MM.1S (cell line): ENCODE measurements at regions not wholly inside any gene's neighbourhood (a gene's known extent, or its start where the extent isn't known, plus 50 kb on each side); places are given as distances from the start of the nearest gene placed in this dataset.

Experiments used
- CTCF ChIP-seq: fragments of 300-600 bp; sonication (generic); IDR thresholded peaks from 2 replicates; pipeline ENCODE4 v1.5.1; 2016; ENCODE audit warnings: antibody characterized with exemption, low read length, mixed read lengths
- EZH2 ChIP-seq: fragments of 300-600 bp; sonication (generic); optimal IDR thresholded peaks from 2 replicates; pipeline ENCODE3; 2017; ENCODE audit warnings: low read depth, mild to moderate bottlenecking, antibody characterized with exemption, low read length, mixed read lengths

- TF ChIP-seq CTCF (no peak), EZH2 (no peak)
Measured at GRCh38 chr10:130767116-130767730, 544.3 kb downstream of the TCERG1L start.
